Activated naive CD4-positive, alpha-beta T cell treated with anti-CD3 and anti-CD28 coated beads, Interleukin-2, amount 50 U/mL, for 72 hours (primary cell): ENCODE measurements at regions not wholly inside any gene's neighbourhood (a gene's known extent, or its start where the extent isn't known, plus 50 kb on each side); places are given as distances from the start of the nearest gene placed in this dataset.
"Not testable (repeated sequence)": the region's sequence is repeated elsewhere in the genome, so short reads cannot be mapped to it uniquely, and the experiment has no call there.

Source experiments
- ATAC-seq, 2 donors: fragments of 150-1000 bp; cut with Tn5 transposase; 2 replicates each; pipeline ENCODE4 v1.10.0; 2021; ENCODE audit warnings: mild to moderate bottlenecking in 2 of 2, moderate library complexity in 2 of 2
- DNase-seq, 2 donors: peaks; one replicate each; pipeline ENCODE4 v3.0.0; 2021 to 2022; ENCODE audit warnings: low spot score in 2 of 2
- H3K27ac Mint-ChIP-seq, 2 donors: one replicate each; pipeline ENCODE4 v1.8.0; 2022; ENCODE audit warnings: mild to moderate bottlenecking in 2 of 2, mixed read lengths in 2 of 2
- H3K36me3 Mint-ChIP-seq, 2 donors: one replicate each; pipeline ENCODE4 v1.8.0; 2022; ENCODE audit warnings: mixed read lengths in 2 of 2
- H3K9me3 Mint-ChIP-seq, 2 donors: one replicate each; pipeline ENCODE4 v1.8.0; 2022; ENCODE audit warnings: mixed read lengths in 2 of 2

DNA sequence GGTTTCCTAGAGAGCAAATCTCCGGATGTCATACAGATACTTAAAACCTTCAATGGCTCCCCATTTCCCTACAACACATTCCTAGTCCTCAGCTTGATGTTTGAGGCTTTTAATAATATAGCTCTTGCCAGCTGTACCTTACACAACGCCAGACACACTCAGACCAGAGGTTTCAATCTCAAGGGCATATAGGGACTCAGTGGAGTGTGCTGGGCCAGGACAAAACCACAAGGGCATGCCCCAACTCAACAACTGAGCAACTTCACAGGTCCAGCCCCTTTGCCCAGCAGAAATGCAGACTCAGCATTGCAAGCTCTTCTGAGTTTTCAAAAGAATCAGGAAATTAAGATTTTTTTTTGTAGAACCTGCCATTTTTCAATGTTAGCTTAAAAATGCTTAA is 235.5 kb downstream of the NPIPA8 start:
- H3K36me3 Mint-ChIP-seq, H3K9me3 Mint-ChIP-seq, H3K27ac Mint-ChIP-seq, ATAC-seq, DNase-seq: not testable (repeated sequence)

GRCh38 chr16:18092605-18093004 is 243.9 kb downstream of the NPIPA8 start:
- H3K27ac Mint-ChIP-seq, DNase-seq, H3K9me3 Mint-ChIP-seq, H3K36me3 Mint-ChIP-seq: not testable (repeated sequence)
- ATAC-seq, result peak in 1 of 2 donors; percentile 87

- H3K27ac Mint-ChIP-seq, H3K9me3 Mint-ChIP-seq, ATAC-seq, H3K36me3 Mint-ChIP-seq, DNase-seq: not testable (repeated sequence)
These were observed 255.7 kb downstream of the NPIPA8 start for GRCh38 chr16:18080658-18081363.

DNA sequence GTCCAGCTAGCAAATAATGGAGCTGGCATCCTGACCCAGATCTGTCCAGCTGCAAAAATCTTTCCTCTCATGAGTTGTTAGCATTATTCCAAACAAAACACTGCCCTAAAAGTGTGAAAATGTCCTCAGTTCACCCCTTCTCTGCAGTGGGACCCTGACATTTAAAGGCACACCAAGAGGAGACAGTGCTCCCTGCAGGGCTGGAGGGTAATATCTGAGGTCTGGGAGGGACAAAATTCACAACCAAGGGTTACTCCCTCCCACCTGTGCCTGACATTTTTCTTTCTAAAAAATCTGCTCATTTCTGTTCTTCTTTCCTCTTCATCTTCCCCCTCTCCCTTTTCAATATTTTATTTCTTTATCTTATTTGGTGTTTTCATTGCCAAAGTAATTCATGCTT is 258.6 kb downstream of the NPIPA8 start:
- ATAC-seq, H3K9me3 Mint-ChIP-seq, H3K36me3 Mint-ChIP-seq, H3K27ac Mint-ChIP-seq, DNase-seq: not testable (repeated sequence)

DNA sequence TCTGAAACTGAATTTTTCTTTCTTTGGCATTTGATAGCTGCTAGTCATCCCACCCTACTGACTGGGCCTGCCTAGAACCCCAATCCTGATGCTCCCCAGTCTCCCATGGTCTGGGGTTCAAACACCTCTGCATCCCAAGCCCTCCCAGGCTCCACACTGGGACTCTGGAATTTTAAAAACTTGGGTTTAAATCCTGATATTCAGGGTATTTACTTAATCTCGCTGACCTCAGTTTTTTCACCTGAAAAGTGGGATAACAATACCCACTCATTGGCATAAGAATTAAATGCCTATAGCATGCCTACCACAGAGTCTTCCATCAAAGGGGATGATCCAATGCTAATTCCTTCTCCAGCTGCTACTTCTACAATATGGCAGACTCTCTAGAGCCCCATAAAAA is 264.4 kb downstream of the NPIPA8 start:
- Mint-ChIP-seq H3K27ac (no peak overlapping the region), H3K9me3 (peaks cover 0 to 3% of the 10 kb centered on the region in 2 donors), H3K36me3 (no peaks in the 10 kb centered on the region)
- DNase-seq, result no peak
- ATAC-seq, result no peak

DNA sequence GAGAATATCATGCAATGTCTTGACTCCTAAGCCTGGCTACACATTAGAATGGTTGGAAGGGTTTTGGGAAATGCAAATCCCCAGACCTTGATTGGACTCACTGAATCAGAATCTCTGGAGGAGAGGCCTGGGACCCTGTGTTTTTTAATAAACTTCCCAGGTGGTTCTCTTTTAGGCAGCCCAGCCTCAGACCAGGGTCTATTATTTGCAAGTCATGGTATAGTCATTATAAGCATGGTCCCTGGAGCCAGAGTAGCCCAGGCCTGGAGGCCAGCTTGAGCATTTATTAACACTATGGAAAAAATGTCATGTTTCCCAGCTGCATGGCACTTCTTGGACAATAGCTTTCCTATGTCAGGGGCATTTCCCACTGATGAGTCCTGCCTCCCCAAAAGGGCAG is 266.9 kb downstream of the NPIPA8 start:
- Mint-ChIP-seq H3K27ac (no peak overlapping the region), H3K9me3 (peaks cover 3 to 4% of the 10 kb centered on the region in 2 donors), H3K36me3 (no peaks in the 10 kb centered on the region)
- DNase-seq (no peak), ATAC-seq (no peak)

DNA sequence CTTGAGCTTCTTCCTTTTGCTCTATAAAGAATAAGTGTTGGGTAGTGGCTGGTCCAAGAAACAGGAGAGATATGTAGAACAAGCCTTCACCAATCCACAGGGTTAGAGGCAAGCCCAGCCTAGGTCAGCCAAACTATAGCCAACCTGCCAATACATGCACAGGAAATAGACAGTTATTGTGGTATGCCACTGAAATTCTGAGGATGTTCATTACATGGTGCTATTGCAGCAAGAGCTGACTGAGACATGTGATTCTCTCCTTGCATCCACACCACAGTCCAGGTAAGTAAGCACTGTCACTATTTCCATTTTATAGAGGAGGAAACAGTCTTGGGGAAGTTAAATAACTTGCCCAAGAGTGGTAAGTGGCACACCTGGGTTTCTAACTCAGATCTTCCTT is 268.1 kb downstream of the NPIPA8 start:
- Mint-ChIP-seq H3K27ac (no peak overlapping the region), H3K9me3 (peaks cover 3 to 4% of the 10 kb centered on the region in 2 donors), H3K36me3 (no peaks in the 10 kb centered on the region)
- ATAC-seq (no peak), DNase-seq (no peak)

GRCh38 chr16:18062713-18063112 is 273.8 kb downstream of the NPIPA8 start:
- no peaks in the 10 kb centered on the region for H3K36me3 Mint-ChIP-seq
- H3K9me3 Mint-ChIP-seq, result peaks cover 4 to 9% of the 10 kb centered on the region in 2 donors
- no peak for DNase-seq
- no peak overlapping the region for H3K27ac Mint-ChIP-seq
- ATAC-seq, result no peak

- DNase-seq (no peak), ATAC-seq (no peak)
- Mint-ChIP-seq H3K9me3 (peaks cover 1 to 9% of the 10 kb centered on the region in 2 donors), H3K27ac (no peak overlapping the region), H3K36me3 (no peaks in the 10 kb centered on the region)
These were observed 276.2 kb downstream of the NPIPA8 start for GRCh38 chr16:18060351-18060750.

DNA sequence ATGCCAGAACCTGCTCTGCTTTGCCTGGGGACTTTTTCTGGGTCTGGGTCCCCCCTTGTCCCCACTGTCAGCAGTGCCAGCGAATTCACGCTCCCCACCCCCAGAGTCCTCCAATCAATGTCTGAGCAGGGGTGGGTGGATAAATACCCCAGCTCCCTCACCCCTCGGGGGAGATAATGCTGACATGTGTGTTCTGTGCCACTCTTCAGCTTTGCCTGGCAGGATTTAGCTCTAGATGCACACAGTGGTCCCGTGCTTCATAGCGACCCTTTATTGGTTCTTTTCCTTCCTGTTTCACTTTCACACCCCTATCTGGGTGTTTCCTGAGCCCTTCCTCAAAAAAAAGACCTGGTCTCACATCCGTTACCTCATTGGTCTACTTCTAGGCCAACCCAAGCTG is 277.0 kb downstream of the NPIPA8 start:
- no peak overlapping the region for H3K27ac Mint-ChIP-seq
- ATAC-seq (no peak), DNase-seq (no peak)
- no peaks in the 10 kb centered on the region for H3K36me3 Mint-ChIP-seq
- peaks cover 0 to 9% of the 10 kb centered on the region in 2 donors for H3K9me3 Mint-ChIP-seq

DNA sequence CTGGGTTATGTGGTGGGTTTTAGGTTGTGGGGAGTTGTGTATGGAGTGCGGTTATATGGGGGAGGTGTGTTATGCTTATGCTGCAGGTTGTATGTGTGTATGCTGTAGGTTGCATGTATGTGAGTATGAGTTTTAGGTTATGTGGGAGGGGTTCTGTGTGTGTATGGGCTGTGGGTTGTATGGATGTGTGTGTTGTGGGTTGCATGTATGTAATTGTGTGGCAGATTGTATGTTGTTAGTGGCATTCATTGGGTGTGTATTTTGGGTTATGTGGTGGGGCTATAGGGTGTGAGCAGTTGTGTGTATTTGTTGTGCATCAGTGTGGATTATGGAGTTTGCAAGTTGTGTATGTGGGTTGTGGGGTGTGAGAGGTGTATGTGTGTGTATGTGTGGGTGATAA is 277.4 kb downstream of the NPIPA8 start:
- Mint-ChIP-seq H3K9me3 (peaks cover 0 to 9% of the 10 kb centered on the region in 2 donors), H3K36me3 (no peaks in the 10 kb centered on the region), H3K27ac (no peak overlapping the region)
- ATAC-seq (no peak), DNase-seq (no peak)

- no peak for DNase-seq
- H3K27ac Mint-ChIP-seq, result no peak overlapping the region
- no peaks in the 10 kb centered on the region for H3K36me3 Mint-ChIP-seq
- no peak for ATAC-seq
- H3K9me3 Mint-ChIP-seq, result peaks cover 0 to 15% of the 10 kb centered on the region in 2 donors
These were observed 281.1 kb downstream of the NPIPA8 start for GRCh38 chr16:18055411-18055916.

DNA sequence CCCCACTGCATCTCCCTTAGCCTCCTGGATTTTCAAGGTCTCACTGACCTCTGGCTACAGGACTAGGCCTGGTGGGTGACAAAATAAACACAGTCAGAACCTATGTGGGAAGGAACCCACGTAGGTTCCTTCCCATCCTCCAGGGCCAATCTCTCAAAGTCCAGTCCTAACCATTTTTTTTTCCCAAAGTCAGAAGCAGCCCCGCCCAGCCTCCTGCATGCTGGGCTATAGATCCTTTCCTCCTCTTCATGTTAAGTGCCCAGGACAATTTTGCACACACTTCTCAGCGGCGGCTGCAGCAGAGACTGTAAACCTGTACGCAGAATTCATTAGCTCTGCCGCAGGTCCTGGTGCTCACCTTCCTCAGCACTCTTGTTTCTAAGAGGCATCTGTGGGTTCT is 285.8 kb downstream of the NPIPA8 start:
- Mint-ChIP-seq H3K9me3 (peaks cover 0 to 6% of the 10 kb centered on the region in 2 donors), H3K36me3 (no peaks in the 10 kb centered on the region), H3K27ac (no peak overlapping the region)
- ATAC-seq (no peak), DNase-seq (no peak)

- no peak for DNase-seq
- no peak for ATAC-seq
- no peak overlapping the region for H3K27ac Mint-ChIP-seq
- H3K9me3 Mint-ChIP-seq, result peaks cover 0 to 6% of the 10 kb centered on the region in 2 donors
- no peaks in the 10 kb centered on the region for H3K36me3 Mint-ChIP-seq
These were observed 286.3 kb downstream of the NPIPA8 start for GRCh38 chr16:18050234-18050633.

DNA sequence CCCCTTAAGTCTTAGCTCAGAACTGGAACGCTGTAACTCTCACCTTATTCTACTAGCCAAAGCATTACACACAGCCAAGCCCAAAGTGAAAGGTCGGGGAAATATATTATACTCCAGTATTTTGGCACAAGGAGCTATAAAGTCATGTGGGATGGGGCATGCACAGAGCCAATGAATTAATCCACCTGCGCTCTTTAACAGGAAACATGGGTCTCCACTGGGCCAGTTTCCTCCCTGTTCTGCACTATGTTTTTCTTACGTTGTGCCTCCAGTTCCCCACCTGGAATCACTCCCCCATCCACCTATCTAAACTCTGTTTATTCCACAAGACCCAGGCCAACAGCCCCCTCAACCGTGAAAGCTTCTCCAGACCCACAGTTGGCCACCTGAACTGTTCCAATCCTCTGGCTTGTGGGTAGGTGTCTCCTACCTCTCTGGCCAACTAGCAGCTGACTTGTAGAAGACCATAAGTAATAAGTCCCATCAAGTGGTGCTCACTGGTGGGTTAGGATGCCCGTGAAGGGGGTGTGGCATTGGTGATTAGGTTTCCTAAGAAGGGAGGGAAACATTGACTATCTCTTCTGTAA is 286.9 kb downstream of the NPIPA8 start:
- H3K27ac Mint-ChIP-seq, result no peak overlapping the region
- DNase-seq, result no peak
- H3K36me3 Mint-ChIP-seq, result no peaks in the 10 kb centered on the region
- H3K9me3 Mint-ChIP-seq, result peaks cover 0 to 6% of the 10 kb centered on the region in 2 donors
- no peak for ATAC-seq

DNA sequence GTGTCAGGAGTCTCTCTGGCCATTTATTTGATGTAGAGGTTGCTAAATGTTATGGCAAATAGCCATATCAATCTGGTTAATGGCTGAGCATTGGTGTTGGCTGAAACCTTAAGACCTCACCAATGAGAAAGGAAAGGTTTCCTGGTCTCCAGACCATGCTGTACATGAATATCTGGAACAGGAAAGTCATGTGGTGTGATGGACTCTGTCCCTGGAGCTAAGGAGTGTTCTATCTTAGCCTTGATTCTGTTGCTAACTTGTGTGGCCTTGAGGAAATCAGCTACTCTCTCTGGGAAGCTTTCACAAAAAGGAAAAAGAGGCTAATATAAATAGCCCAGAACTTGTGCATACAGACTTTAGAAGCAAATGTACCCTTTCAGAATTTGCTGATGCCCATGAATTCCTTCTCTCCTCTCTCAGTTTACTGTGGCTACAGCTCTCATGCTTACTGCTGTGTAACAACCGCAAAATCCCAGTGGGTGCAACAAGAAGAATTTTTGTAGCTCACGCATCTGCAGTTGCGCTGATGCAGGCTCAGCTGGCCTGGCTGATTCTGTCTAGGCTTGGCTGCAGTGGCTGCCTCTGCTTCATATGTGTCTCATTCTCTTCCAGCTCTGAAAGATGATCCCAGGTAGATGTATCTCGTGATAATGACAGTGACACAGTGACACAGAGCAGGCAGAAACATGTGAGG is 287.5 kb downstream of the NPIPA8 start:
- ATAC-seq, result no peak
- Mint-ChIP-seq H3K9me3 (peaks cover 0 to 6% of the 10 kb centered on the region in 2 donors), H3K27ac (no peak overlapping the region), H3K36me3 (no peaks in the 10 kb centered on the region)
- no peak for DNase-seq

DNA sequence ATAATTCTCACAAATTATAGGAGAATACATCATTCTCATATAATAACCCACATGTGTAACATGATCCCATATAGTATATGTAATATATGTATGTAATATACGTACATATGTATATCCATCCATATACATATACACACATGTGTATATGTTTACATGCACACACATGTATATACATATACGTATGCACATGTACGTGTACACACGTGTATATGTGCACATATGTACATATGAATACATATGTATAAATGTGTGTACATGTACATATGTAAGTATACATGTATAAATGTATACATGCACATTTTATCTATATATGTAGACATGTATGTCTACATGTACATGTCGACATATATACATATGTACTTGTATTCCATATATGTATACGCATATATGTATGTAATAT is 288.8 kb downstream of the NPIPA8 start:
- no peak for ATAC-seq
- H3K9me3 Mint-ChIP-seq, result peaks cover 0 to 4% of the 10 kb centered on the region in 2 donors

More for the DNA sequence above, 288.8 kb downstream of the NPIPA8 start:
- H3K36me3 Mint-ChIP-seq, result no peaks in the 10 kb centered on the region
- no peak for DNase-seq
- no peak overlapping the region for H3K27ac Mint-ChIP-seq
